GM11168 (cell line): ENCODE measurements at regions not wholly inside any gene's neighbourhood (a gene's known extent, or its start where the extent isn't known, plus 50 kb on each side); places are given as distances from the start of the nearest gene placed in this dataset.
"Not testable (repeated sequence)": the region's sequence is repeated elsewhere in the genome, so short reads cannot be mapped to it uniquely, and the experiment has no call there.

Experiments used
- in situ Hi-C: fragments of 300-500 bp; cut with MboI; formaldehyde crosslinking; loops from one replicate; pipeline ENCODE4 v1.12.0; 2022; ENCODE audit warnings: low sequenced_read_pairs; ENCODE audit not compliant: unreplicated experiment

DNA sequence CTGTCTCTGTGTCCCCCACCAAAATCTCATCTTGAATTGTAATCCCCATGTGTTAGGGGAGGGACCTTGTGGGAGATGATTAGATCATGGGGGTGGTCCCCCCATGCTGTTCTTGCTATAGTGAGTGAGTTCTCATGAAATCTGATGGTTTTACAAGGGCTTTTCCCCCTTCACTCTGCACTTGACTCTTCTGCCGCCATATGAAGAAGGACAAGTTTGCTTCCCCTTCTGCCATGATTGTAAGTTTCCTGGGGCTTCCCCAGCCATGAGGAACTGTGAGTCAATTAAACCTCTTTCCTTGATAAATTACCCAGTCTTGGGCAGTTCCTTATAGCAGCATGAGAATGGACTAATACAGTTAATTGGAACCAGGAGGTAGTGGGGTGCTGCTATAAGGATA lies 137.1 kb upstream of the RAB4A start:
- in situ Hi-C loops, result no loop called here

DNA sequence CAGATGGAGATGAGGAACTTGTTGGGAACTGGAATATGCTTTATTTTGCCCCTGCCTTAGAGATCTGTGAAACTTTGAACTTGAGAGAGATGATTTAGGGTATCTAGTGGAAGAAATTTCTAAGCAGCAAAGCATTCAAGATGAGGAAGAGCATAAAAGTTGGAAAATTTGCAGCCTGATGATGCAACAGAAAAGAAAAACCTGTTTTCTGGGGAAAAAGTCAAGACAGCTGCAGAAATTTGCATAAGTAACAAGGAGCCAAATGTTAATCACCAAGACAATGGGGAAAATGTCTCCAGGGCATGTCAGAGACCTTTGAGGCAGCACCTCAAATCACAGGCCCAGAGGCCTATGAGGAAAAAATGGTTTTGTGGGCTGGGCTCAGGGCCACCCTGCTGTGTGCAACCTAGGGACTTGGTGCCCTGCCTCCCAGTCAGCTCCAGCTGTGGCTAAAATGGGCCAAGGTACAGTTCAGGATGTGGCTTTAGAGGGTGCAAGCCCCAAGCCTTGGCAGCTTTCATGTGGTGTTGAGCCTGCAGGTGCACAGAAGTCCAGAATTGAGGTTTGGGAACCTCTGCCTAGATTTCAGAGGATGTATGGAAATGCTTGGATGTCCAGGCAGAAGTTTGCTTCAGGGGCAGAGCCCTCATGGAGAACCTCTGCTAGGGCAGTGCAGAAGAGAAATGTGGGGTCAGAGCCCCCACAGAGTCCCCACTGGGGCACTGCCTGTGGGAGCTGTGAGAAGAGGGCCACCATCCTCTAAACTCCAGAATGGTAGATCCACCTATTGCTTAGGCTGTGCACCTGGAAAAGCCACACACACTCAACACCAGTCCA lies 136.3 kb upstream of the RAB4A start:
- in situ Hi-C loops, result not testable (repeated sequence)

DNA sequence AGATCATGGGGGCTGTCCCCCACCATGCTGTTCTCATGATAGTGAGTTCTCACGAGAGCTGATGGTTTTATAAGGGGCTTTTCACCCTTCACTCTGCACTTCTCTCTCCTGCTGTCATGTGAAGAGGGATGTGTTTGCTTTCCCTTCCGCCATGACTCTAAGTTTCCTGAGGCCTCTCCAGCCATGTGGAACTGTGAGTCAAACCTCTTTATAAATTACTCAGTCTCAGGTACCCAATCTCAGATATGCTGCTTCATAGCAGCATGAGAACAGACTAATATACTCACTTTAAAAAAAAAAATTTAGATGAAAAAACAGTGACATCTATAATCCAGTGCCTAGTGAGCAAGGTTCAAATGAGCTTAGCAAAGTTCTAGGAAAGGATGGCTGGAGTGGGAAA lies 135.1 kb upstream of the RAB4A start:
- in situ Hi-C loops, result no loop called here

GRCh38 chr1:229136822-229137221 lies 134.1 kb upstream of the RAB4A start:
- in situ Hi-C loops, result no loop called here

DNA sequence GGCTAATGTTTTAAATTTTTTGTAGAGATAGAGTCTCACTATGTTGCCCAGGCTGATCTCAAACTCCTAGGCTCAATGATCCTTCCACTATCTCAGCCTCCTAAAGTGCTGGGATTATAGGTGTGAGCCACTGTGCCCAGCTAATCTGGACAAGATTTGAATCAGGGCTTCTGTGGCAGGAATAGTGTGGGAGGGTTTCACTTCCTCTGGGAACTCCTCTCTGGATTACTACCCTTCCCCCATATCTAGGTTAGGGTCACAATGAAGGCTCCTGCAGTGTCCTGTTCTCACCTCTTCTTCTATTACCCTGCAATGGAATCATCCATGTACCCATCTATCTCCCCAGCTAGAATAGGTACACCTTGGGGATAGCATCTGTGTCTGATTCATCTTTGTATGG lies 133.6 kb upstream of the RAB4A start:
- in situ Hi-C loops, result no loop called here

DNA sequence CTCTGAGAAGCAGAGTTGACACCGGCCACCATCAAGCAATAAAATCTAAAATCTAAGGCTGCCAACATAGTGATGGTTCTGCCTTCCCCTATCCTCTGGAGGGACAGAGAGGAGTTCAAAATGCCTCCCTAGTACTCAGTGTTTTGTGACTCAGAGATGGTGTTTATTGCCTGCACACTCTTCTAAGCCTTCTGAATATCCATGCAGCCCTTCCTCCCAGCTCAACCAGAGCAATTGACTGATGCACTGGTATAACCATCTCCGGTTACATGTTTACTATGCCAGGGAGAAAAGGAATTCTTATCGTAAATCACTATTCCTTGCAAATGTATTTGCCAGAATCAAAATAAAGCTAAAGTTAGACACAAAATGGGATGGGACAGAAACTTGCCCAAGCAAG lies 132.9 kb upstream of the RAB4A start:
- in situ Hi-C loops, result no loop called here

DNA sequence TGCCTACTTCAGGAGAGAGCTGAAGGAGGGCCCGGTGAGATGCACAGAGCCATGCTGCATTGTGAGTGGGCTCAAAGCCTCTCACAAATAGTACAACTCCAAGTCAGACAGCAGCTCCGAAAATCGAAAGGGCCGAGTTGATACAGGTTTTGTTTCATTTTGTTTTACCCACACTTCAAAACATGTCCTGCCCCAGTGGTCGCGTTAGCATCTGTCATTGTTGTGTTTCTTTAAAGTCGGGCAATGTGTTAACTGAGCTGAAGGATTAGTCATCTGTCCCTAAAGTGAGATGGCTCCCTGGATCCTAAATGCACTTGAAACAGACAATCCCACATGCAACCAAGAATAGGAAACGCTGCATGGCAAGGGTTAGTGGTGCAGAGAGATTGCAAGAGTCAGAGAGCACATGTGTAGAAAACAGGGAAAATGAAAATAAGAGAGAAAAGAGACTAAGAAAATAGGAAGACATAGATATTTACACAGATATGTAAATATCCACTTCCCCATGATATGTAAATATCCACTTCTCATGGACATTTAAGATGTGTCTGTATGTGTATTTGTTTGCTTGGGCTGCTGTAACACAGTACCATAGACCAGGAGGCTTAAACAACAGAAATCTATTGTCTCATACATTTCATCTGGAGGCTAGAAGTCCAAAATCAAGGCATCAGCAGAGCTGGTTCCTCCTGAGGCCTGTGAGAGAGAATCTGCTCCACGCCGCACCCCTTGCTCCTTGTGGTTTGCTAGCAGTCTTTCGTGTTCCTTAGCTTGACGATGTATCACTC lies 131.4 kb upstream of the RAB4A start:
- in situ Hi-C loops, result no loop called here

GRCh38 chr1:229140119-229140396 lies 130.9 kb upstream of the RAB4A start:
- in situ Hi-C loops, result no loop called here

DNA sequence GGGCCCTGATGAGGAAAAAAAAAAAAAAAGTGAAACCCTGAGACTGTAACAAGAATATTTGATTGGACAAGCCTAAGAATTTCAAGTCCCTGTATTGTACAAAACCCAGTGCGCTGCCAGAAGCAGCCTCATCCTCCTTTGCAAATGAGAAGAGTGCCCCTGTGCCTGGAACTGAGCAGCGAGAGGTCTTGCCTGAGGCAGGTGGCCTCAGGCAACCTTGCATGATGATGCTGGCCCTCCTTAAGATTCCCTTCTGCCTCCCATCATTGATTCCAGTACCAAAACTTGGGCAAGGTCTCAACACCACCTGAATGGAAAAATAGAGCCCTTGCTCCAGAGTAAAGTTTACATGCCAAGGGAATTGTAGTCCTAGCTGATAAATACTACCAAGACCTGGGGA lies 129.6 kb upstream of the RAB4A start:
- in situ Hi-C loops, result no loop called here

GRCh38 chr1:229141689-229142377 lies 129.1 kb upstream of the RAB4A start:
- in situ Hi-C loops, result no loop called here

DNA sequence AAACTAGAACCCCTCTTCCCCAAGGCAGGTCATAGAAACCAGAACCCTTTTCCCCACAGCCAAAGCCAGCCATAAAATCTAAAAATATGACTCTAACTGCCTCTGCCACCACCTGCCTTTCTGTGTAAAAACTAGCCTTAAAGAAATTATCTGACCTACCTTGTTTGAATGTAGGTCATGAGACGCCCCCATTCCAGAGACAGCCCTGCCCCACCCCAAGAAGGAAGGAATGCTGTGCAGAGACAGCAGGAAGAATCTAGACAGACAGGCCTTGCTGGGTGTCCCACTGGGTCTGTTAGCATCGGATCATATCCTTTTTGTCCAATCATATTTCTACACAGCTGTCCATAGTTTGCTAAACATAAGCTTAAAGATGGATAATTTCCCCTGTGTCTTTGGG lies 128.4 kb upstream of the RAB4A start:
- in situ Hi-C loops, result no loop called here

- in situ Hi-C loops, result no loop called here
These were observed 124.3 kb upstream of the RAB4A start for GRCh38 chr1:229146647-229147046.

DNA sequence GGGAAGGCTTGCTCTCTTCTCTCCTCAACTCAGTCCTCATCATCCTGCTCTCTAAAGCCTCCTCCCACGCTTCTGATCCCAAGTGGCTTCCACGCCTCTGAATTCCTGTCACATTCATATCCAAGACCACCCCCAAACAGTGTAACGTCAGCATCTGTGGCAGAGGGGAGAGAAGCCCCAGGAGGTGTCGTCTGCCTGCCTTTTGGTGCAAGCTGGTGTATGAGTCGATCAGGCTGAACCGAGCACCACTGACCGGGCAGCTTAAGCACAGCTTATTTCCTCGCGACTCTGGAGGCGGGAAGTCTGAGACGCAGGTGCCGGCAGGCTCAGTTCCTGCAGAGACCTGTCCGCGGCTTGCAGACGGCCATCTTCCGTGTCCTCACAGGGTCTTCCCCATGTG lies 123.8 kb upstream of the RAB4A start:
- in situ Hi-C loops, result no loop called here

- in situ Hi-C loops, result no loop called here
These were observed 122.8 kb upstream of the RAB4A start for GRCh38 chr1:229148041-229148671.

- in situ Hi-C loops, result no loop called here
These were observed 122.2 kb upstream of the RAB4A start for GRCh38 chr1:229148743-229149142.

- in situ Hi-C loops, result no loop called here
These were observed 121.5 kb upstream of the RAB4A start for GRCh38 chr1:229149435-229149834.

DNA sequence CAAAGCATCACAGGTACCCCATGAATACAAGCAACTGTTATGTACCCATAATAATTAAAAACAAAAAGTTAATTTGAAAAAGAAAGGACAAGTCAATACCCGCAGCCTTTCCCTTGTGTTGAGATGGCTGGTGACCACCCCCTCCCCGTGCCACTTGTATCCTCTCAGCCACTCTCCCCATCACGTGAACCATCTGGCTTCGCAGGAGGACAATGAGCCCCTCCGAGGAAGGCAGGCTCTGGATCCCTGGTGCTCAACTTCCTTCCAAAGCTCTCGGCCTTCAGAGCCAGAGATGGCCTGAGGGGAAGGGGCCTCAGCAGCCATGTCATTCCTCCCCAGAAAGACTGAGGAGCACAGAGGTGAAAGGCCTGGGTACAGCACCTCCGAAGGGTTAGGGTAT lies 120.4 kb upstream of the RAB4A start:
- in situ Hi-C loops, result no loop called here

DNA sequence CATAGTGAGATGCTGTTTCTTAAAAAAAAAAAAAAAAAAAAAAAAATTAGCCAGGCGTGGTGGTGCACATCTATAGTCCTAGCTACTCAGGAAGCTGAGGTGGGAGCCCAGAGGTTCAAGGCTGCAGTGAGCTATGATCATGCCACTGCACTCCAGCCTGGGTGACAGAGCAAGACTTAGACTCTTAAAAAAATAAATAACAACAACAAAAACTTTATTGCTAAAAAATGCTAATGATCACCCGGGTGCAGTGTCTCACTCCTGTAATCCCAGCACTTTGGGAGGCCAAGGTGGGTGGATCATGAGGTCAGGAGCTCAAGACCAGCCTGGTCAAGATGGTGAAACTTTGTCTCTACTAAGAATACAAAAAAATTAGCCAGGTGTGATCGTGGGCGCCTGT lies 119.5 kb upstream of the RAB4A start:
- in situ Hi-C loops, result not testable (repeated sequence)

DNA sequence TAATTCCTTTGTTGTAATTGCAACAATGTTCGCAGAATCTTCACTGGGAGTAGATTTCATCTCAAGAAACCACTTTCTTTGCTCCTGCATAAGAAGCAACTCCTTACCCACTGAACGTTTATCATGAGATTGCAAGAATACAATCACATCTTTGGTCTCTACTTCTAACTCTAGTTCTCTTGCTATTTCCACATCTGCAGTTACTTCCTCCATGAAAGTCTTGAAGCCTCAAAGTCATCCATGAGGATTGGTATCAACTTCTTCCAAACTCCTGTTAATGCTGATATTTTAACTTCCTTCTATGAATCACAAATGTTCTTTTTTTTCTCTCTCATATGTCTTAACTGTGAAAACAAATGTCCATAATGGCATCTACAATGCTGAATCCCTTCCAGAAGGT lies 118.6 kb upstream of the RAB4A start:
- in situ Hi-C loops, result no loop called here

DNA sequence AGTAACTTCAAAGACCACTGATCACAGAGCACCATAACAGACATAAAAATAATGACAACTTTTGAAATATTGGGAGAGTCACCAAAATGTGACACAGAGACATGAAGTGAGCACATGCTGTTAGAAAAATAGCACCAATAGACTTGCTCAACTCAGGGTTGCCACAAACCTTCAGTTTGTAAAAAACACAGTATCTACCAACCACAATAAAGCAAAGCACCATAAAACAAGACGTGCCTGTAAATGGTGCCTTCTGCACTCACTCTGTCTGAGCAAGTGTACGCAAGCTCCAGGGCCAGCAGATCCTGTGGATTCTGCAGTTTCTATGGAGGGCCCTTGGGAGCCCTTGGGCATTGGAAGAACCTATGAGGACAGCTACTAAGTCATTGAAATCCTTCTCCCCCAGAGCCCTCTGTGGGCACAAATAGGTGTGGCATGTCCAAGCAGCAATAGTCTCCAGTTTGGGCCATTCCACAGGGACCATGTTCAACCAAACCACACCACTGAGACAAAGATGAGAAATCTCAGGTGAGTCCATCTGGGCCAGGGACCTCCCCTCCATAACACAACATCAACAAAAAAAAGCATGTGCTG lies 116.9 kb upstream of the RAB4A start:
- in situ Hi-C loops, result no loop called here

DNA sequence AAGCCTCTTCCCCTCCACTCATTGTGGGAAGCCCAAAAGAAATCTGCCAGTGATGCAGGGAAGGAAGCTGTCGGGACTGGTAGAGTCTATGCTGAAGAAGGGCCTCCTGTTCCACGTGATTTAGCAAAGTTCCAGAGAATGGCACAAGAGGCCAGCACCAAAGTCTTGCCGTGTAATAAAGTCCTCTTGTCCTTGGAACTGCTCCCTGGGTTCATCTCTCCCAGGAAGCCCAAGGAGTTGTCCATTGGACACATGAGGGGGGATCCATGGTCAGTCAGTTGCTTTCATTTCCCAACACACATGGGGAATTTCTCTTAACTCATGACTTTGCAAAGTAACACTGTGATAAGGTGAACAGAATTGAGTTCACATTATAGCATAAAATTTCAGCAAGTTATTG lies 116.1 kb upstream of the RAB4A start:
- in situ Hi-C loops, result no loop called here
